ENCODE measurements at regions not wholly inside any gene's neighbourhood (a gene's known extent, or its start where the extent isn't known, plus 50 kb on each side); places are given as distances from the start of the nearest gene placed in this dataset.

- no peaks in the 10 kb centered on the region for H3K9me3 ChIP-seq
- no peaks in the 10 kb centered on the region for H4K20me1 ChIP-seq (ENCODE audit: insufficient read depth)
- H2AFZ ChIP-seq (ENCODE audit: low read depth): no peak overlapping the region
- no peak overlapping the region for H3K9ac ChIP-seq
- H3K27ac ChIP-seq (ENCODE audit: low read depth in 2 of 2, low read length in 1 of 2): peak overlapping the region in 1 of 2 experiments; percentile 26; a peak in 2 of 4 replicates
- H3K4me1 ChIP-seq (ENCODE audit: control insufficient read depth in 1 of 2, insufficient read depth in 2 of 2, low read depth in 1 of 2, low read length in 1 of 2): peaks cover 0 to 27% of the 10 kb centered on the region in 2 experiments; a peak in 1 of 4 replicates
- H3K79me2 ChIP-seq (ENCODE audit: insufficient read depth): no peaks in the 10 kb centered on the region; the same call in 1 of the 2 replicates
- TF ChIP-seq NRF1 (IDR thresholded peaks at IDR 0.05; ENCODE audit: low read depth, low read length) (no peak), SMC3 (IDR thresholded peaks at IDR 0.05; ENCODE audit: low read depth, low read length) (no peak), EZH2phosphoT487 (IDR thresholded peaks at IDR 0.05; ENCODE audit: borderline replicate concordance, low read depth) (no peak), SIN3A (IDR thresholded peaks at IDR 0.05; ENCODE audit: borderline replicate concordance, low read depth, low read length) (no peak), USF1 (IDR thresholded peaks at IDR 0.05; ENCODE audit: borderline replicate concordance, low read depth) (no peak), MAX (IDR thresholded peaks at IDR 0.05; ENCODE audit: low read depth) (no peak), RFX5 (IDR thresholded peaks at IDR 0.05; ENCODE audit: low read length) (no peak), EP300 (IDR thresholded peaks at IDR 0.05; ENCODE audit: borderline replicate concordance in 1 of 2, low read depth in 1 of 2, low read length in 1 of 2) (peak in 1 of 2 experiments; percentile 75; a peak in 2 of 4 replicates), GATA2 (CRISPR knock-in tag; IDR thresholded peaks at IDR 0.05) (peak; percentile 23; the same call in 1 of the 2 replicates), NFIC (IDR thresholded peaks at IDR 0.05; ENCODE audit: borderline replicate concordance) (peak; percentile 58), RCOR1 (IDR thresholded peaks at IDR 0.05; ENCODE audit: low read length) (peak; percentile 72), FOXJ3 (CRISPR knock-in tag; IDR thresholded peaks at IDR 0.05) (no peak), YY1 (IDR thresholded peaks at IDR 0.05; ENCODE audit: low read depth) (no peak), FOXM1 (IDR thresholded peaks at IDR 0.05; ENCODE audit: low read depth) (no peak), REST (IDR thresholded peaks at IDR 0.05; ENCODE audit: low read depth, low read length) (no peak), MXI1 (IDR thresholded peaks at IDR 0.05; ENCODE audit: low read depth, low read length) (no peak), RAD21 (IDR thresholded peaks at IDR 0.05; ENCODE audit: low read length) (peak; percentile 36), TCF12 (IDR thresholded peaks at IDR 0.05) (no peak), CHD2 (IDR thresholded peaks at IDR 0.05; ENCODE audit: low read length, partially characterized antibody) (peak; percentile 74)
- H3K27me3 ChIP-seq (ENCODE audit: insufficient read depth): no peaks in the 10 kb centered on the region
- H3K36me3 ChIP-seq (replicated peaks in 1 of 2; ENCODE audit: control insufficient read depth in 1 of 2, insufficient read depth in 2 of 2, low read length in 1 of 2): no peaks in the 10 kb centered on the region
- no peak overlapping the region for H3K4me2 ChIP-seq
- DNase-seq: peak; percentile 69
- no peaks in the 10 kb centered on the region for H3K9me2 ChIP-seq
- WGBS (ENCODE audit: low lambda C conversion rate): 28% methylated on average over 11 of the region's 11 CpGs
- peaks cover 3% of the 10 kb centered on the region for H3F3A ChIP-seq (replicated peaks; ENCODE audit: insufficient read depth)
- no peak overlapping the region for H3K4me3 ChIP-seq (ENCODE audit: low read depth in 2 of 2, low read length in 1 of 2)
- CTCF ChIA-PET: interaction anchor here (0.7 to 1.7 kb wide), 7 partner anchors 10 to 306 kb away, joined by 3 to 7 read pairs (median 3); no protein-coding TSS in a partner anchor
- POLR2A ChIA-PET: interaction anchor here (0.7 to 0.9 kb wide), 3 partner anchors 24 to 899 kb away, joined by 3 read pairs; no protein-coding TSS in a partner anchor
These were observed 102.4 kb upstream of the CADM1 start for GRCh38 chr11:115606498-115607220.

All from SK-N-SH (cell line).